Mesodermal cell (in vitro differentiated cells): ENCODE measurements at regions not wholly inside any gene's neighbourhood (a gene's known extent, or its start where the extent isn't known, plus 50 kb on each side); places are given as distances from the start of the nearest gene placed in this dataset.

ENCODE experiments used
- H3K27ac ChIP-seq: 2 replicates; pipeline ENCODE4 v1.7.0; 2013; ENCODE audit warnings: mild to moderate bottlenecking, low read depth, low read length, moderate library complexity; ENCODE audit not compliant: severe bottlenecking
- H3K36me3 ChIP-seq: 2 replicates; pipeline ENCODE4 v1.7.1; 2013; ENCODE audit warnings: mild to moderate bottlenecking, low read length, moderate library complexity; ENCODE audit not compliant: control insufficient read depth, insufficient read depth
- H3K4me1 ChIP-seq: one replicate; pipeline ENCODE4 v1.7.1; 2013; ENCODE audit warnings: mild to moderate bottlenecking, low read length; ENCODE audit not compliant: insufficient read depth, control insufficient read depth, poor library complexity, severe bottlenecking
- H3K4me3 ChIP-seq: 2 replicates; pipeline ENCODE4 v1.7.0; 2013; ENCODE audit warnings: low read length, control low read depth, mild to moderate bottlenecking; ENCODE audit not compliant: insufficient read depth, poor library complexity, severe bottlenecking; ENCODE audit errors: extremely low read depth
- H3K9me3 ChIP-seq: 2 replicates; pipeline ENCODE4 v1.7.1; 2013; ENCODE audit warnings: mild to moderate bottlenecking, low read length, moderate library complexity; ENCODE audit not compliant: control insufficient read depth
- WGBS, 2 experiments: methylation state at CpG; one replicate each; pipeline ENCODE4 v1.1.5; 2013; ENCODE audit warnings: missing lambda C conversion rate in 2 of 2; ENCODE audit not compliant: insufficient coverage in 2 of 2; 5-methylcytosine and 5-hydroxymethylcytosine counted together

- H3K4me3 ChIP-seq: no peak overlapping the region
- WGBS, 2 experiments: 91 to 100% methylated on average over 3 to 4 of the region's 6 CpGs
Observed at GRCh38 chr7:115883629-115884028, 146.9 kb downstream of the TFEC start.

GRCh38 chr7:115881476-115881875 lies 149.1 kb downstream of the TFEC start:
- no peak overlapping the region for H3K4me3 ChIP-seq
- no peak overlapping the region for H3K27ac ChIP-seq
- no peaks in the 10 kb centered on the region for H3K9me3 ChIP-seq
- no peaks in the 10 kb centered on the region for H3K4me1 ChIP-seq
- 84 to 100% methylated on average over 1 to 2 of the region's 2 CpGs for WGBS, 2 experiments
- no peaks in the 10 kb centered on the region for H3K36me3 ChIP-seq

More at GRCh38 chr7:115883629-115884028, 146.9 kb downstream of the TFEC start:
- no peaks in the 10 kb centered on the region for H3K9me3 ChIP-seq
- no peak overlapping the region for H3K27ac ChIP-seq
- H3K36me3 ChIP-seq: no peaks in the 10 kb centered on the region
- no peaks in the 10 kb centered on the region for H3K4me1 ChIP-seq

GRCh38 chr7:115879171-115879570 lies 151.4 kb downstream of the TFEC start:
- Histone ChIP-seq H3K27ac (no peak overlapping the region), H3K4me1 (no peaks in the 10 kb centered on the region), H3K9me3 (no peaks in the 10 kb centered on the region), H3K4me3 (no peak overlapping the region), H3K36me3 (no peaks in the 10 kb centered on the region)
- 91 to 94% methylated on average over 1 to 2 of the region's 2 CpGs for WGBS, 2 experiments

GRCh38 chr7:115869801-115870200 lies 160.8 kb downstream of the TFEC start:
- no peaks in the 10 kb centered on the region for H3K9me3 ChIP-seq
- no peaks in the 10 kb centered on the region for H3K36me3 ChIP-seq
- no peaks in the 10 kb centered on the region for H3K4me1 ChIP-seq
- no peak overlapping the region for H3K27ac ChIP-seq
- H3K4me3 ChIP-seq: no peak overlapping the region

GRCh38 chr7:115869190-115869589 lies 161.4 kb downstream of the TFEC start:
- 80 to 85% methylated on average over 1 to 3 of the region's 3 CpGs for WGBS, 2 experiments
- no peaks in the 10 kb centered on the region for H3K4me1 ChIP-seq
- H3K27ac ChIP-seq: no peak overlapping the region
- H3K4me3 ChIP-seq: no peak overlapping the region
- no peaks in the 10 kb centered on the region for H3K36me3 ChIP-seq
- H3K9me3 ChIP-seq: no peaks in the 10 kb centered on the region

GRCh38 chr7:115868369-115868768 lies 162.2 kb downstream of the TFEC start:
- no peaks in the 10 kb centered on the region for H3K36me3 ChIP-seq
- H3K4me1 ChIP-seq: no peaks in the 10 kb centered on the region
- H3K9me3 ChIP-seq: no peaks in the 10 kb centered on the region
- no peak overlapping the region for H3K27ac ChIP-seq
- H3K4me3 ChIP-seq: no peak overlapping the region
- 85 to 89% methylated on average over 3 to 4 of the region's 4 CpGs for WGBS, 2 experiments

- Histone ChIP-seq H3K36me3 (no peaks in the 10 kb centered on the region), H3K4me3 (no peak overlapping the region), H3K27ac (no peak overlapping the region), H3K4me1 (no peaks in the 10 kb centered on the region), H3K9me3 (no peaks in the 10 kb centered on the region)
- WGBS, 2 experiments: 86 to 95% methylated on average over 2 of the region's 2 CpGs
Observed at GRCh38 chr7:115864082-115864481, 166.5 kb downstream of the TFEC start.

- Histone ChIP-seq H3K36me3 (no peaks in the 10 kb centered on the region), H3K27ac (no peak overlapping the region), H3K9me3 (no peaks in the 10 kb centered on the region), H3K4me3 (no peak overlapping the region), H3K4me1 (no peaks in the 10 kb centered on the region)
- WGBS, 2 experiments: no CpG with 5 or more reads among the region's 1 CpG
Observed at GRCh38 chr7:115851291-115851690, 179.3 kb downstream of the TFEC start.

GRCh38 chr7:115850774-115851173 lies 179.8 kb downstream of the TFEC start:
- H3K4me1 ChIP-seq: no peaks in the 10 kb centered on the region
- 92 to 95% methylated on average over 2 of the region's 3 CpGs for WGBS, 2 experiments
- H3K9me3 ChIP-seq: no peaks in the 10 kb centered on the region
- no peak overlapping the region for H3K27ac ChIP-seq
- no peak overlapping the region for H3K4me3 ChIP-seq
- no peaks in the 10 kb centered on the region for H3K36me3 ChIP-seq

- Histone ChIP-seq H3K4me3 (no peak overlapping the region), H3K36me3 (no peaks in the 10 kb centered on the region), H3K9me3 (no peaks in the 10 kb centered on the region), H3K4me1 (no peaks in the 10 kb centered on the region), H3K27ac (no peak overlapping the region)
- 83 to 100% methylated on average over 1 of the region's 1 CpG for WGBS, 2 experiments
Observed at GRCh38 chr7:115844857-115845256, 185.7 kb downstream of the TFEC start.

- WGBS, 2 experiments: 90 to 92% methylated on average over 1 to 2 of the region's 3 CpGs
- H3K36me3 ChIP-seq: no peaks in the 10 kb centered on the region
- no peaks in the 10 kb centered on the region for H3K4me1 ChIP-seq
- H3K27ac ChIP-seq: no peak overlapping the region
- H3K9me3 ChIP-seq: no peaks in the 10 kb centered on the region
- no peak overlapping the region for H3K4me3 ChIP-seq
Observed at GRCh38 chr7:115840702-115841101, 189.9 kb downstream of the TFEC start.

- H3K36me3 ChIP-seq: no peaks in the 10 kb centered on the region
- no peaks in the 10 kb centered on the region for H3K4me1 ChIP-seq
- H3K4me3 ChIP-seq: no peak overlapping the region
- H3K9me3 ChIP-seq: no peaks in the 10 kb centered on the region
- no peak overlapping the region for H3K27ac ChIP-seq
Observed at GRCh38 chr7:115838829-115839228, 191.7 kb downstream of the TFEC start.
